CD4-positive, alpha-beta T cell (primary cell): ENCODE measurements at regions not wholly inside any gene's neighbourhood (a gene's known extent, or its start where the extent isn't known, plus 50 kb on each side); places are given as distances from the start of the nearest gene placed in this dataset.

Source experiments
- ATAC-seq: fragments of 200-7000 bp; cut with Tn5 transposase; one replicate; pipeline ENCODE4 v1.10.0; 2022; ENCODE audit warnings: mild to moderate bottlenecking; ENCODE audit not compliant: poor library complexity
- CTCF ChIA-PET: fragments of 350-600 bp; sonication (Branson Sonifier 250); formaldehyde crosslinking; loops from one replicate; lab custom pipeline; 2021; ENCODE audit warnings: antibody characterized with exemption, inconsistent platforms; lab: Charles Lee
- POLR2A ChIA-PET: fragments of 350-600 bp; sonication (Branson Sonifier 250); formaldehyde crosslinking; loops from one replicate; lab custom pipeline; 2021; ENCODE audit warnings: antibody characterized with exemption, inconsistent platforms; lab: Charles Lee
- DNase-seq, 14 experiments: peaks; one replicate each; pipeline ENCODE4 v3.0.0-alpha.2; 2013 to 2020; ENCODE audit warnings: mixed read lengths in 2 of 14
- H3K27ac ChIP-seq, 2 donors: one replicate each; pipeline versions ENCODE4 v1.5.1 to v1.7.0; 2013; ENCODE audit warnings: low read length in 2 of 2, low read depth in 1 of 2, mild to moderate bottlenecking in 1 of 2
- H3K27me3 ChIP-seq, 2 experiments: 1 replicate in 1 of 2; 2 replicates in 1 of 2; pipeline versions ENCODE4 v1.6.1 to v1.7.0; 2013; ENCODE audit warnings: low read length in 2 of 2, control low read depth in 1 of 2, mild to moderate bottlenecking in 1 of 2, moderate library complexity in 1 of 2; ENCODE audit not compliant: insufficient read depth in 2 of 2, control insufficient read depth in 1 of 2
- H3K36me3 ChIP-seq: one replicate; pipeline ENCODE4 v1.6.1; 2013; ENCODE audit warnings: low read length, control low read depth; ENCODE audit not compliant: insufficient read depth
- H3K4me1 ChIP-seq: one replicate; pipeline ENCODE4 v1.6.1; 2013; ENCODE audit warnings: low read length, control low read depth; ENCODE audit not compliant: insufficient read depth
- H3K4me3 ChIP-seq: one replicate; pipeline ENCODE4 v1.5.1; 2013; ENCODE audit warnings: mild to moderate bottlenecking, low read length, moderate library complexity
- H3K9me3 ChIP-seq, 2 experiments: 1 replicate in 1 of 2; 2 replicates in 1 of 2; pipeline versions ENCODE4 v1.6.1 to v1.7.0; 2013; ENCODE audit warnings: low read length in 2 of 2, mild to moderate bottlenecking in 2 of 2, control low read depth in 1 of 2, moderate library complexity in 1 of 2; ENCODE audit not compliant: control insufficient read depth in 1 of 2, insufficient read depth in 1 of 2
- H3K27ac Mint-ChIP-seq: one replicate; pipeline ENCODE4 v1.8.0; 2020; ENCODE audit warnings: mixed read lengths
- H3K27me3 Mint-ChIP-seq: one replicate; pipeline ENCODE4 v1.8.0; 2021; ENCODE audit warnings: mixed read lengths
- H3K36me3 Mint-ChIP-seq: one replicate; pipeline ENCODE4 v1.8.0; 2021; ENCODE audit warnings: low read depth, mixed read lengths
- H3K4me1 Mint-ChIP-seq: one replicate; pipeline ENCODE4 v1.8.0; 2021; ENCODE audit warnings: low read depth, mixed read lengths
- H3K4me3 Mint-ChIP-seq: one replicate; pipeline ENCODE4 v1.8.0; 2020; ENCODE audit warnings: mild to moderate bottlenecking, mixed read lengths
- H3K9me3 Mint-ChIP-seq: one replicate; pipeline ENCODE4 v1.8.0; 2020; ENCODE audit warnings: mixed read lengths
- intact Hi-C, 2 experiments: fragments of 100-400 bp; cut with DNase I in 1 of 2; cut with micrococcal nuclease in 1 of 2; formaldehyde crosslinking; loops; one replicate each; pipeline versions ENCODE4 v1.15.1 to v1.9.0; 2023 to 2025; cut with DNase I, micrococcal nuclease
- TF ChIP-seq, protein P1 (sequence below): fragments of 200-600 bp; IDR thresholded peaks from one replicate; pipeline ENCODE4 v1.8.0; 2022; ENCODE audit warnings: antibody characterized with exemption, mild to moderate bottlenecking

DNA sequence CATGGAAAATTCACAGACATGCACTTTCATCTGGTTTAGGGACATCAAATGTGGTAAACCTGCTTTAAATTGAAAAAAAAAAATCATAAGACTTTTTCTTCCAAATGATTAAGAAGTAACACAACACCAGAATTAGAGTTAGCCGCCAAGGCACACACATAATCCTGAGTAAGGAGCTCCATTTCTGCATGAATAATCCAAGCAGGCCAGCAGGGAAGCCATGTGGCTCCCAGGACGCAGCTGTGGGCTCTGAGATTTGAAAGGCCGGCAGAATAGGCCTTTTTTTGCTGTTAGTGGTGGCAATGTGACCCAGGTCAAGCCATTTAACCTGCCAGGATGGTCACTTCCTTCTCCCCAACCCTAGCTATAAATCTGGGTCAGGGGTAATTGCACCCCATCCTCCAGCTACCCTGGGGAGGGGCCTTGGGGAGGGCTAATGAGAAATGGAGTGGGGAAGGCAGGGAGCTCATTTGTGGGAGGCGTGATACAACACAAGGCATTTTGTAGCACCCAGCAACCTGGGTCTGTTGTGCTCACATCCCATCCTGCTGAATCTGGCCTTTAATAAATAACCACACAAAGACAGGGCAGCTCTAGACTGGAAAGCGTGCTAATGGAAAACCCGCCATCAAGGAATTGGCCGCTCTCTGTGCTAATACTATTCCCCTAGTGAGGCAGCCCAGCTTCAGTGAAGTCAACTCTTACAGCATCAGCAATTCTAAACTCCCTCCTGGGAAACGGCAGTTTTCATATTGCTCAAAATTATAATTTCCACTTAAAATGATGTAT is 178.5 kb downstream of the RHOU start:
- H3K27ac ChIP-seq, result no peak overlapping the region
- TF ChIP-seq, protein P1, sequence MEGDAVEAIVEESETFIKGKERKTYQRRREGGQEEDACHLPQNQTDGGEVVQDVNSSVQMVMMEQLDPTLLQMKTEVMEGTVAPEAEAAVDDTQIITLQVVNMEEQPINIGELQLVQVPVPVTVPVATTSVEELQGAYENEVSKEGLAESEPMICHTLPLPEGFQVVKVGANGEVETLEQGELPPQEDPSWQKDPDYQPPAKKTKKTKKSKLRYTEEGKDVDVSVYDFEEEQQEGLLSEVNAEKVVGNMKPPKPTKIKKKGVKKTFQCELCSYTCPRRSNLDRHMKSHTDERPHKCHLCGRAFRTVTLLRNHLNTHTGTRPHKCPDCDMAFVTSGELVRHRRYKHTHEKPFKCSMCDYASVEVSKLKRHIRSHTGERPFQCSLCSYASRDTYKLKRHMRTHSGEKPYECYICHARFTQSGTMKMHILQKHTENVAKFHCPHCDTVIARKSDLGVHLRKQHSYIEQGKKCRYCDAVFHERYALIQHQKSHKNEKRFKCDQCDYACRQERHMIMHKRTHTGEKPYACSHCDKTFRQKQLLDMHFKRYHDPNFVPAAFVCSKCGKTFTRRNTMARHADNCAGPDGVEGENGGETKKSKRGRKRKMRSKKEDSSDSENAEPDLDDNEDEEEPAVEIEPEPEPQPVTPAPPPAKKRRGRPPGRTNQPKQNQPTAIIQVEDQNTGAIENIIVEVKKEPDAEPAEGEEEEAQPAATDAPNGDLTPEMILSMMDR, result no peak
- no peak overlapping the region for H3K4me3 ChIP-seq
- ATAC-seq, result no peak
- Mint-ChIP-seq H3K9me3 (no peaks in the 10 kb centered on the region), H3K36me3 (no peaks in the 10 kb centered on the region), H3K4me1 (no peaks in the 10 kb centered on the region), H3K27ac (no peak overlapping the region), H3K27me3 (no peaks in the 10 kb centered on the region), H3K4me3 (no peak overlapping the region)
- H3K4me1 ChIP-seq, result no peaks in the 10 kb centered on the region
- H3K36me3 ChIP-seq, result no peaks in the 10 kb centered on the region
- no peaks in the 10 kb centered on the region for H3K27me3 ChIP-seq
- DNase-seq, result no peak
- intact Hi-C loops, result loop anchor here in 1 of 2 experiments (1.0 kb wide), 1 partner anchor 12 kb away; no protein-coding TSS in a partner anchor
- ChIA-PET POLR2A (no interaction called here), CTCF (no interaction called here)
- no peaks in the 10 kb centered on the region for H3K9me3 ChIP-seq

DNA sequence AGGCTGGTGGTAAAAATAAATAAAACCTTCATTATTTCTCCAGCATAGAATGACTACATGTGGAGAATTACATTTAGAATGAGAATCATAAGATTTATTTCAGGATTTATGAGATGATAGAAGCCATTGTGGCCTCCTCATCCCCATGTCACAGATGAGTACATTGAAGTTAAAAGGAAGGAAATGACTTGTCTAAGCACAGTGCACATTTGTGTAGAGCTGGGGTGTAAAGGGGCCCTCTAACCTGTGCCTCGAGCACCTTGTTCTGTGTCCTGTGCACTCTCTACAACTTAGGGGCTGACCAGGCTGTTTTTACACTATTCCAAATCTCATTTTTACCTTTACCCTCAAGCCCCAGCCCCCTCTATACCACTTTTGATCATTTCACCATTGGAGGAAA is 179.4 kb downstream of the RHOU start:
- H3K36me3 ChIP-seq, result no peaks in the 10 kb centered on the region
- intact Hi-C loops, result no loop called here
- no peaks in the 10 kb centered on the region for H3K36me3 Mint-ChIP-seq
- no peak overlapping the region for H3K27ac Mint-ChIP-seq
- no peaks in the 10 kb centered on the region for H3K9me3 Mint-ChIP-seq
- H3K4me3 ChIP-seq, result no peak overlapping the region
- H3K27ac ChIP-seq, result no peak overlapping the region
- ATAC-seq (no peak), DNase-seq (no peak)
- POLR2A ChIA-PET, result no interaction called here
- no peaks in the 10 kb centered on the region for H3K27me3 ChIP-seq
- no peak overlapping the region for H3K4me3 Mint-ChIP-seq
- CTCF ChIA-PET, result no interaction called here
- no peaks in the 10 kb centered on the region for H3K9me3 ChIP-seq
- no peaks in the 10 kb centered on the region for H3K27me3 Mint-ChIP-seq
- TF ChIP-seq, protein P1, result no peak
- H3K4me1 Mint-ChIP-seq, result no peaks in the 10 kb centered on the region
- no peaks in the 10 kb centered on the region for H3K4me1 ChIP-seq

DNA sequence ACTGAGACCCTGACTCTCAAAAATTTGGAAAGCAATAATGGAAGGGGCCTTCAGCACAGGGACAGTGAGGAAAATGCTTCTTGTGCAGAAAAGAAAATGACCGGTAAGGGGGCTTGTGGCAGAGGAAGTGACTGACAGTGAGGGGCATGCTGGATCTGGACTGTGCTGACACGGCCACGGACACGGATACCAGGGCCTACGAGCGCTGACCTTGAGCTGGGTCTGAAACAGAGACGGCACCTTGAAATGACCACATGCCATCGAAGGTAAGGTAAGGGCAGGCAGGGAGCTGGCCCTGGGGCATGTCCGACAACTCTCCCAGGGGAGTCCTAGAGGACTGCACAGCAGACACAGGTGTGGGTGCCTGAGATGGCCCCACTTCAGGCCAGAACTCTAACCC is 182.1 kb downstream of the RHOU start:
- no peaks in the 10 kb centered on the region for H3K27me3 Mint-ChIP-seq
- no peaks in the 10 kb centered on the region for H3K27me3 ChIP-seq
- no peaks in the 10 kb centered on the region for H3K9me3 ChIP-seq
- H3K36me3 ChIP-seq, result no peaks in the 10 kb centered on the region
- intact Hi-C loops, result no loop called here
- ATAC-seq (no peak), DNase-seq (no peak)
- H3K4me3 ChIP-seq, result no peak overlapping the region
- TF ChIP-seq, protein P1, result no peak
- peaks cover 4% of the 10 kb centered on the region for H3K4me1 ChIP-seq
- no peaks in the 10 kb centered on the region for H3K36me3 Mint-ChIP-seq
- H3K9me3 Mint-ChIP-seq, result no peaks in the 10 kb centered on the region
- CTCF ChIA-PET, result no interaction called here
- H3K4me3 Mint-ChIP-seq, result no peak overlapping the region
- H3K27ac ChIP-seq, result no peak overlapping the region
- H3K27ac Mint-ChIP-seq, result no peak overlapping the region
- POLR2A ChIA-PET, result no interaction called here
- no peaks in the 10 kb centered on the region for H3K4me1 Mint-ChIP-seq
